Spleen (tissue), 7 donors: ENCODE measurements at regions not wholly inside any gene's neighbourhood (a gene's known extent, or its start where the extent isn't known, plus 50 kb on each side); places are given as distances from the start of the nearest gene placed in this dataset.

Experiments
- CTCF ChIP-seq, 11 experiments: fragments of 200-600 bp in 7 of 11; fragments of 450-650 bp in 4 of 11; sonication (generic) in 4 of 11; IDR thresholded peaks in 8 of 11; conservative IDR thresholded peaks in 3 of 11; 1 replicate in 7 of 11; 2 replicates in 4 of 11; pipeline versions ENCODE4 v1.4.0 to v1.8.0; 2016 to 2021; ENCODE audit warnings: antibody characterized with exemption in 11 of 11, inconsistent platforms in 4 of 11, mild to moderate bottlenecking in 1 of 11
- POLR2A ChIP-seq, 3 donors: fragments of 450-650 bp; IDR thresholded peaks; one replicate each; pipeline ENCODE4 v1.5.1; 2017; ENCODE audit warnings: antibody characterized with exemption in 3 of 3, mild to moderate bottlenecking in 1 of 3
- donor health status: DM: no; HTN: no; CAD: no; lungs with moderate emphysema.
- donor health status: DM: no; HTN: no; CAD: no.
- donor health status: DM: no; HTN: no; CAD: no.

DNA sequence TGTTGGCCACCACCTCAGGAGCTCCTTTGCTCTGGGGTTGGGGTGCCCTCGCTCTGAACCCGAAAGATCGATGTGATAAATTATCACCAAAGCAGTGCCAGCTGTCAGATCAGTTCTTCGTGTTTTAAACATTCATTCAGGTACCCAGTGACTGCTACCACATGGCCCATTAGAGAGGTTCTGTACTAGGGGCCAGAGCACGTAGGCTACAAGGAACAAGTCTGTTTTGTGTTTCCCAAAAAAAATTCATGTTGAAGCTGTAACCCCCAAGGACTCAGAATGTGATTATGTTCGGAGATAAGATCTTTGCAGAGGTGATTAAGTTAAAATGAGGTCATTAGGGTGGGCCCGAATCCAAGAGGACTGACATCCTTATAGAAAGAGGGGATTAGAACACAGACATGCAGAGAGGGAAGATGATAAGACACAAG, 526.9 kb downstream of the NPHP4 start:
- no peak for TF ChIP-seq CTCF (IDR thresholded peaks at IDR 0.05 in 8 of 11, conservative IDR thresholded peaks at IDR 0.05 in 3 of 11)
- TF ChIP-seq POLR2A (IDR thresholded peaks at IDR 0.05) = no peak
